Pancreas (tissue), 10 donors: ENCODE measurements at regions not wholly inside any gene's neighbourhood (a gene's known extent, or its start where the extent isn't known, plus 50 kb on each side); places are given as distances from the start of the nearest gene placed in this dataset.

Experiments
- ATAC-seq, 4 donors: fragments of 200-7000 bp; cut with Tn5 transposase; one replicate each; pipeline versions ENCODE4 v1.8.0 to v1.9.1; 2020; ENCODE audit warnings: mild to moderate bottlenecking in 4 of 4, moderate library complexity in 4 of 4
- DNase-seq, 6 donors: peaks; one replicate each; pipeline ENCODE4 v3.0.0-alpha.2; 2020
- FAIRE-seq: peaks from 2 replicates; lab custom pipeline; 2012; peaks lifted over from hg19 to GRCh38; lab: Jason Lieb, UNC
- H3K27ac ChIP-seq, 4 donors: fragments of 200-600 bp; sonication (generic); 1 replicate in 3 of 4; 2 replicates in 1 of 4; pipeline versions ENCODE4 v1.5.0 to v1.8.0; 2020
- H3K27me3 ChIP-seq, 4 donors: fragments of 200-600 bp; one replicate each; pipeline ENCODE4 v1.8.0; 2021
- H3K36me3 ChIP-seq, 3 donors: fragments of 200-600 bp; sonication (generic) in 1 of 3; one replicate each; pipeline versions ENCODE4 v1.5.0 to v1.8.0; 2020 to 2021
- H3K4me1 ChIP-seq, 3 donors: fragments of 200-600 bp; one replicate each; pipeline ENCODE4 v1.8.0; 2021
- H3K4me3 ChIP-seq, 4 donors: fragments of 200-600 bp; sonication (generic) in 2 of 4; one replicate each; pipeline versions ENCODE4 v1.5.0 to v1.8.0; 2020 to 2021
- H3K9me3 ChIP-seq, 4 donors: fragments of 200-600 bp; one replicate each; pipeline ENCODE4 v1.8.0; 2021
- WGBS, 2 donors: extraction: QIAGEN DNeasy Blood & Tissue Kit; methylation state at CpG; one replicate each; pipeline ENCODE4 v1.1.7; 2013; 5-methylcytosine and 5-hydroxymethylcytosine counted together
- intact Hi-C, 3 donors: fragments of 100-400 bp; cut with DNase I; formaldehyde crosslinking; loops; one replicate each; pipeline versions ENCODE4 v1.11.1 to v1.14.2; 2022
- TF ChIP-seq, protein P1 (sequence below), 4 donors: fragments of 200-600 bp; sonication (generic) in 3 of 4; IDR thresholded peaks; one replicate each; pipeline versions ENCODE4 v1.5.0 to v1.8.0; 2021; ENCODE audit warnings: antibody characterized with exemption in 4 of 4
- donor health status: healthy with polysubstance abuse.
- donor health status: DM: no; HTN: no; CAD: no; lungs with moderate emphysema.
- donor health status: DM: no; HTN: no; CAD: no.
- donor health status: control.
- donor health status: control.
- donor health status: Bipolar disorder and iron deficiency.
- donor health status: DM: yes; HTN: yes; CAD: no.
- donor health status: DM: no; HTN: no; CAD: no.
- donor health status: DM: no; HTN: no; CAD: no.
- donor health status: DM: yes; HTN: yes; CAD: no.

DNA sequence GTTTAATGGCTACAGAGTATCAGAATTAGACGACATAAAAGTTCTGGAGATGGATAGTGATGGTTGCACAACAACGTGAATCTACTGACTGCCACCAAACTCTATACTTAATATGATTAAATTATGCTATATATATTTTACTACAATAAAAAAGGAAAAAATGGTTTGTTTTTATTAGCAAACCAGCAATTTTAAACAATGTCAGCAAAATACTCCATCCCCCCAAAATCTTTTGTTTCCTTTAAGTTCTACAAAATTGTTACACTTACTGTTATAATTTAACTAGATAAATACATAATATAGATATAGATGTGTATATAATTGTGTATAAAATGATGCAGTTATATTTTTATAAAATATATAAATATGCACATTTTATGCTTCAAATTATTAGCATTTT, 710.8 kb upstream of the UBE2E2 start:
- no peak for FAIRE-seq
- H3K4me1 ChIP-seq, result peaks cover 0 to 4% (median 0%) of the 10 kb centered on the region in 3 donors
- no peaks in the 10 kb centered on the region for H3K9me3 ChIP-seq
- WGBS, 2 donors, result 79 to 98% methylated on average over 2 of the region's 2 CpGs
- H3K27ac ChIP-seq, result no peak overlapping the region
- intact Hi-C loops, result no loop called here
- no peak overlapping the region for H3K4me3 ChIP-seq
- no peaks in the 10 kb centered on the region for H3K27me3 ChIP-seq
- no peak for DNase-seq
- H3K36me3 ChIP-seq, result no peaks in the 10 kb centered on the region
- no peak for ATAC-seq
- TF ChIP-seq, protein P1, sequence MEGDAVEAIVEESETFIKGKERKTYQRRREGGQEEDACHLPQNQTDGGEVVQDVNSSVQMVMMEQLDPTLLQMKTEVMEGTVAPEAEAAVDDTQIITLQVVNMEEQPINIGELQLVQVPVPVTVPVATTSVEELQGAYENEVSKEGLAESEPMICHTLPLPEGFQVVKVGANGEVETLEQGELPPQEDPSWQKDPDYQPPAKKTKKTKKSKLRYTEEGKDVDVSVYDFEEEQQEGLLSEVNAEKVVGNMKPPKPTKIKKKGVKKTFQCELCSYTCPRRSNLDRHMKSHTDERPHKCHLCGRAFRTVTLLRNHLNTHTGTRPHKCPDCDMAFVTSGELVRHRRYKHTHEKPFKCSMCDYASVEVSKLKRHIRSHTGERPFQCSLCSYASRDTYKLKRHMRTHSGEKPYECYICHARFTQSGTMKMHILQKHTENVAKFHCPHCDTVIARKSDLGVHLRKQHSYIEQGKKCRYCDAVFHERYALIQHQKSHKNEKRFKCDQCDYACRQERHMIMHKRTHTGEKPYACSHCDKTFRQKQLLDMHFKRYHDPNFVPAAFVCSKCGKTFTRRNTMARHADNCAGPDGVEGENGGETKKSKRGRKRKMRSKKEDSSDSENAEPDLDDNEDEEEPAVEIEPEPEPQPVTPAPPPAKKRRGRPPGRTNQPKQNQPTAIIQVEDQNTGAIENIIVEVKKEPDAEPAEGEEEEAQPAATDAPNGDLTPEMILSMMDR (IDR thresholded peaks at IDR 0.05), result no peak

DNA sequence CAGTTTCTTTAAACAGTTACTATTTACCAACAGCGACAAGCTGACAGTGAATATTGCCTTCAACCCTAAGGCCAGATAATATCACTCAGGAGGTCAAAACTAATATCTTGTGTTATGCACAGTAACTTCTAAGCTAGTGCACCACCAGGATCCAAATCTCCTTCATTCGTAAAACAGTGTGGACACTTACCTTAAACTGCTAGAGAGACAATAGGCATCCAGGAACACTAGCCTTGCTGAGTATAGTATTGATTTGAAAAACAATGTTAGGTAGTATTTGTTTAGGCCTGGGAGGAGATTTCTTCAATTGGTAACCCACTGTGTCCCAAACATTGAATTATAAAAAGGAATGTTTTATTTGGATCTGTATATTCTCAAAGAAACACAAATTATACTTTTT, 707.9 kb upstream of the UBE2E2 start:
- no peaks in the 10 kb centered on the region for H3K9me3 ChIP-seq
- ATAC-seq (no peak), FAIRE-seq (no peak), DNase-seq (no peak)
- no peak overlapping the region for H3K27ac ChIP-seq
- intact Hi-C loops, result no loop called here
- TF ChIP-seq, protein P1 (IDR thresholded peaks at IDR 0.05), result no peak
- H3K27me3 ChIP-seq, result no peaks in the 10 kb centered on the region
- no peak overlapping the region for H3K4me3 ChIP-seq
- peaks cover 0 to 4% (median 0%) of the 10 kb centered on the region in 3 donors for H3K4me1 ChIP-seq
- H3K36me3 ChIP-seq, result no peaks in the 10 kb centered on the region
- WGBS, 2 donors, result 16 to 21% methylated on average over 2 of the region's 2 CpGs

DNA sequence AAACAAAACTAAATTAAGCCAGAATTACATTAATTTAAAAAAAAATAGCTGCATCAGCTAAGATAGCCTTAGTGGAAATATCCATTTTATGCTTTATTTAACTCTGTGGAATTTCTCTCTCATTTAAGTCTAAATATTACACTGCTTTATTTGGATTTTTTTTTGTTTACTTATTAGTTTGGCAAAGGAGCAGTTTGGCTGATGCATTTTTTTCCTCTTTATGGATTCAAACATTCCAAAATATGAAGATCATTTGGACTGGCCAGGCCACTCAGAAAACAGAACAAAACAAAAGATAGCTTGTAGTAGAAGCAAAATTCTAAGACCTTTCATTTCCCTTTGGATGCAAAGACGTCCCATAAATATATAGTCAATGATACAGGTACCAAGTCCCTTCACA, 707.3 kb upstream of the UBE2E2 start:
- intact Hi-C loops, result no loop called here
- DNase-seq, result no peak
- peaks cover 0 to 4% (median 0%) of the 10 kb centered on the region in 3 donors for H3K4me1 ChIP-seq
- H3K27me3 ChIP-seq, result no peaks in the 10 kb centered on the region
- no peaks in the 10 kb centered on the region for H3K36me3 ChIP-seq
- H3K27ac ChIP-seq, result no peak overlapping the region
- 27 to 50% methylated on average over 1 of the region's 1 CpG for WGBS, 2 donors
- H3K9me3 ChIP-seq, result no peaks in the 10 kb centered on the region
- no peak for ATAC-seq
- H3K4me3 ChIP-seq, result no peak overlapping the region
- TF ChIP-seq, protein P1 (IDR thresholded peaks at IDR 0.05), result no peak
- no peak for FAIRE-seq

DNA sequence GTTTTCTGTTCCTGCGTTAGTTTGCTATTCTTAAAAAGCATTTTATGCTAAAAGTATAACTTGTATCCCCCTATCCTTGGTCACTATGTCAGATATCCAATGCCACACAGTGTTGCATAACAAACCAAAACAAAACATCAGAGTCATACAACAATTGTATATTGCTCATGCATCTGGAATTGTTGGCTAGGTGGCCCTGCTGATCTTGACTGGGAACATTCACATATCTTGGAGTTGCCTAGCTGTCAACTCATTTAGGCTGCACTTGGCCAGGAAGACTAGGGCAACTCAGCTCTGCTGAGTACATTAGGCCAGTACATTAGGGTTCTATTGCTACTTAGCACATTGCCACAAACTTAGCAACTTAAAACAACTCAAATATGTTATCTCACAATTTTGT, 706.5 kb upstream of the UBE2E2 start:
- ATAC-seq (no peak), DNase-seq (no peak), FAIRE-seq (no peak)
- no peaks in the 10 kb centered on the region for H3K9me3 ChIP-seq
- no peak overlapping the region for H3K27ac ChIP-seq
- H3K4me3 ChIP-seq, result no peak overlapping the region
- WGBS, 2 donors, result 87 to 89% methylated on average over 1 of the region's 1 CpG
- intact Hi-C loops, result no loop called here
- H3K27me3 ChIP-seq, result no peaks in the 10 kb centered on the region
- H3K4me1 ChIP-seq, result peaks cover 0 to 4% (median 0%) of the 10 kb centered on the region in 3 donors
- TF ChIP-seq, protein P1 (IDR thresholded peaks at IDR 0.05), result no peak
- H3K36me3 ChIP-seq, result no peaks in the 10 kb centered on the region

DNA sequence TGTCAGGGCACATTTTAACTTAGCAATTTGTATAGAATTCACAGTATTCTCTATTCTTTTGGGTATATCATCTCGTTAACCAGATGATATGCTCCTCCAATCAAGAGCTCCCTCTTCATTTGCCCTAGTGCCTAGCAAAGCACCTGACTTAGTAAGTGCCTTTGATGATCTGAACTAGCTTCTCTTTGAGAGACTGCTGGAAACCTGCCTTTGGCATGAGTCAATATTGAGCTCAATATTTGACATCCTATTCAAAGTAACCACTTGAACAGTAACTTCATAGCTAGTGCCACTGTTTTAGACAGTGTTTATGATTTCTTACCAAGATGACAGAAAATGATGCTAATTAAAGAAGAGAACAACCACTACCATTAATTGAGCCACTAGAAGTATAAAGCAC, 696.3 kb upstream of the UBE2E2 start:
- TF ChIP-seq, protein P1 (IDR thresholded peaks at IDR 0.05), result no peak
- intact Hi-C loops, result no loop called here
- H3K27ac ChIP-seq, result no peak overlapping the region
- H3K27me3 ChIP-seq, result no peaks in the 10 kb centered on the region
- no peak for DNase-seq
- 30 to 31% methylated on average over 1 of the region's 1 CpG for WGBS, 2 donors
- FAIRE-seq, result no peak
- no peak for ATAC-seq
- H3K9me3 ChIP-seq, result no peaks in the 10 kb centered on the region
- H3K4me1 ChIP-seq, result no peaks in the 10 kb centered on the region
- H3K4me3 ChIP-seq, result no peak overlapping the region
- H3K36me3 ChIP-seq, result no peaks in the 10 kb centered on the region
